Peyer's patch (tissue), 4 donors: ENCODE measurements at regions not wholly inside any gene's neighbourhood (a gene's known extent, or its start where the extent isn't known, plus 50 kb on each side); places are given as distances from the start of the nearest gene placed in this dataset.

ENCODE experiments used
- POLR2A ChIP-seq, 2 donors: fragments of 450-650 bp; IDR thresholded peaks; one replicate each; pipeline ENCODE4 v1.5.1; 2017; ENCODE audit warnings: antibody characterized with exemption in 2 of 2, mild to moderate bottlenecking in 2 of 2, moderate library complexity in 2 of 2
- TF ChIP-seq, protein P1 (sequence below), 6 experiments: fragments of 450-650 bp in 4 of 6; fragments of 200-600 bp in 2 of 6; sonication (generic) in 1 of 6; IDR thresholded peaks; one replicate each; pipeline ENCODE4 v1.5.1; 2017 to 2019; ENCODE audit warnings: antibody characterized with exemption in 6 of 6, mild to moderate bottlenecking in 3 of 6, moderate library complexity in 1 of 6

GRCh38 chr5:164746723-164747122 lies 1241.3 kb downstream of the MAT2B start:
- TF ChIP-seq, protein P1, sequence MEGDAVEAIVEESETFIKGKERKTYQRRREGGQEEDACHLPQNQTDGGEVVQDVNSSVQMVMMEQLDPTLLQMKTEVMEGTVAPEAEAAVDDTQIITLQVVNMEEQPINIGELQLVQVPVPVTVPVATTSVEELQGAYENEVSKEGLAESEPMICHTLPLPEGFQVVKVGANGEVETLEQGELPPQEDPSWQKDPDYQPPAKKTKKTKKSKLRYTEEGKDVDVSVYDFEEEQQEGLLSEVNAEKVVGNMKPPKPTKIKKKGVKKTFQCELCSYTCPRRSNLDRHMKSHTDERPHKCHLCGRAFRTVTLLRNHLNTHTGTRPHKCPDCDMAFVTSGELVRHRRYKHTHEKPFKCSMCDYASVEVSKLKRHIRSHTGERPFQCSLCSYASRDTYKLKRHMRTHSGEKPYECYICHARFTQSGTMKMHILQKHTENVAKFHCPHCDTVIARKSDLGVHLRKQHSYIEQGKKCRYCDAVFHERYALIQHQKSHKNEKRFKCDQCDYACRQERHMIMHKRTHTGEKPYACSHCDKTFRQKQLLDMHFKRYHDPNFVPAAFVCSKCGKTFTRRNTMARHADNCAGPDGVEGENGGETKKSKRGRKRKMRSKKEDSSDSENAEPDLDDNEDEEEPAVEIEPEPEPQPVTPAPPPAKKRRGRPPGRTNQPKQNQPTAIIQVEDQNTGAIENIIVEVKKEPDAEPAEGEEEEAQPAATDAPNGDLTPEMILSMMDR (IDR thresholded peaks at IDR 0.05), result no peak
- TF ChIP-seq POLR2A (IDR thresholded peaks at IDR 0.05), result no peak
